ENCODE measurements at regions not wholly inside any gene's neighbourhood (a gene's known extent, or its start where the extent isn't known, plus 50 kb on each side); places are given as distances from the start of the nearest gene placed in this dataset.

DNA sequence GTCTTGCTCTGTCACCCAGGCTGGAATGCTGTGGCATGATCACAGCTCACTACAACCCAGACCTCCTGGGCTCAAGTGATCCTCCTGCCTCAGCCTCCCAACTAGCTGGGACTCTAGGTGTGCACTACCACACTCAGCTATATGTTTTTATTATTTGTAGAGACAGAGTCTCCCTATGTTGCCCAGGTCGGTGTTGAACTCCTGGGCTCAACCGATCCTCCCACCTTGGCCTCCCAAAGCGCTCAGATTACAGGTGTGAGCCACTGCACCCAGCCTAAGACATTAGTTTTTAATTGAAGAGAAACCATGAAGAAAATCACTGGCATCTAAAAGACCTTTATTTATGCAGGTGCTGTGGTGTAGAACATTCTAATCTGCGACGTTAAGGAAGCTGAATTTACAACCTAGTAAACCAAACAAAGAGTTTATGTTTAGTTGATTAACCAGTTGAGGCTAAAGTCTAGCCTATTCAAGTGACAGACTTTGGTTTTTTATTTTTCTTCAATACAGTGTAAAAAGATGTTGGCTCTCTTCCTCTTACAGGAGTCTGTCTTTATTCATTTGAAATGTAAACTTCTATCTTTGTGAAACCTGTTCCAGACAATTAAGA, 52.5 kb upstream of the NBL1 start:
- TF ChIP-seq, protein P1, sequence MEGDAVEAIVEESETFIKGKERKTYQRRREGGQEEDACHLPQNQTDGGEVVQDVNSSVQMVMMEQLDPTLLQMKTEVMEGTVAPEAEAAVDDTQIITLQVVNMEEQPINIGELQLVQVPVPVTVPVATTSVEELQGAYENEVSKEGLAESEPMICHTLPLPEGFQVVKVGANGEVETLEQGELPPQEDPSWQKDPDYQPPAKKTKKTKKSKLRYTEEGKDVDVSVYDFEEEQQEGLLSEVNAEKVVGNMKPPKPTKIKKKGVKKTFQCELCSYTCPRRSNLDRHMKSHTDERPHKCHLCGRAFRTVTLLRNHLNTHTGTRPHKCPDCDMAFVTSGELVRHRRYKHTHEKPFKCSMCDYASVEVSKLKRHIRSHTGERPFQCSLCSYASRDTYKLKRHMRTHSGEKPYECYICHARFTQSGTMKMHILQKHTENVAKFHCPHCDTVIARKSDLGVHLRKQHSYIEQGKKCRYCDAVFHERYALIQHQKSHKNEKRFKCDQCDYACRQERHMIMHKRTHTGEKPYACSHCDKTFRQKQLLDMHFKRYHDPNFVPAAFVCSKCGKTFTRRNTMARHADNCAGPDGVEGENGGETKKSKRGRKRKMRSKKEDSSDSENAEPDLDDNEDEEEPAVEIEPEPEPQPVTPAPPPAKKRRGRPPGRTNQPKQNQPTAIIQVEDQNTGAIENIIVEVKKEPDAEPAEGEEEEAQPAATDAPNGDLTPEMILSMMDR (conservative IDR thresholded peaks at IDR 0.05; ENCODE audit: low read depth, low read length), result no peak
- TF ChIP-seq EZH2 (IDR thresholded peaks at IDR 0.05; ENCODE audit: borderline replicate concordance, low read depth, low read length, poor library complexity, severe bottlenecking), result no peak
